ENCODE measurements at regions not wholly inside any gene's neighbourhood (a gene's known extent, or its start where the extent isn't known, plus 50 kb on each side); places are given as distances from the start of the nearest gene placed in this dataset.

GRCh38 chr2:129117434-129117833 is 798.8 kb upstream of the HS6ST1 start:
- no peaks in the 10 kb centered on the region for H3K79me2 ChIP-seq (ENCODE audit: low read length)
- H3K4me2 ChIP-seq (ENCODE audit: low read length) = no peak overlapping the region
- ChIA-PET POLR2A (ENCODE audit: unreplicated experiment) (no interaction called here), CTCF (no interaction called here)
- H4K20me1 ChIP-seq (ENCODE audit: low read length) = no peaks in the 10 kb centered on the region
- intact Hi-C loops (cut with micrococcal nuclease) = no loop called here
- TF ChIP-seq EZH2phosphoT487 (IDR thresholded peaks at IDR 0.05; ENCODE audit: borderline replicate concordance, low read length) (no peak), EZH2 (IDR thresholded peaks at IDR 0.05; ENCODE audit: low read length, unreplicated experiment) (no peak)
- TF ChIP-seq, protein P1, sequence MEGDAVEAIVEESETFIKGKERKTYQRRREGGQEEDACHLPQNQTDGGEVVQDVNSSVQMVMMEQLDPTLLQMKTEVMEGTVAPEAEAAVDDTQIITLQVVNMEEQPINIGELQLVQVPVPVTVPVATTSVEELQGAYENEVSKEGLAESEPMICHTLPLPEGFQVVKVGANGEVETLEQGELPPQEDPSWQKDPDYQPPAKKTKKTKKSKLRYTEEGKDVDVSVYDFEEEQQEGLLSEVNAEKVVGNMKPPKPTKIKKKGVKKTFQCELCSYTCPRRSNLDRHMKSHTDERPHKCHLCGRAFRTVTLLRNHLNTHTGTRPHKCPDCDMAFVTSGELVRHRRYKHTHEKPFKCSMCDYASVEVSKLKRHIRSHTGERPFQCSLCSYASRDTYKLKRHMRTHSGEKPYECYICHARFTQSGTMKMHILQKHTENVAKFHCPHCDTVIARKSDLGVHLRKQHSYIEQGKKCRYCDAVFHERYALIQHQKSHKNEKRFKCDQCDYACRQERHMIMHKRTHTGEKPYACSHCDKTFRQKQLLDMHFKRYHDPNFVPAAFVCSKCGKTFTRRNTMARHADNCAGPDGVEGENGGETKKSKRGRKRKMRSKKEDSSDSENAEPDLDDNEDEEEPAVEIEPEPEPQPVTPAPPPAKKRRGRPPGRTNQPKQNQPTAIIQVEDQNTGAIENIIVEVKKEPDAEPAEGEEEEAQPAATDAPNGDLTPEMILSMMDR (conservative IDR thresholded peaks at IDR 0.05; ENCODE audit: low read depth, low read length) = no peak
- no peaks in the 10 kb centered on the region for H3K36me3 ChIP-seq (ENCODE audit: low read depth, low read length)
- H3K9me3 ChIP-seq (ENCODE audit: low read length) = no peaks in the 10 kb centered on the region
- peaks cover 5% of the 10 kb centered on the region for H3K27me3 ChIP-seq (ENCODE audit: low read length)
- no peak for DNase-seq
- no peak overlapping the region for H3K9ac ChIP-seq (ENCODE audit: low read length)
- no peak overlapping the region for H2AFZ ChIP-seq (ENCODE audit: low read length)
- no peak for ATAC-seq
- no peaks in the 10 kb centered on the region for H3K4me1 ChIP-seq (ENCODE audit: insufficient read depth, low read length)
- H3K4me3 ChIP-seq (ENCODE audit: low read length) = no peak overlapping the region
- no peaks in the 10 kb centered on the region for H3K9me2 ChIP-seq (replicated peaks; ENCODE audit: low read length)
- BruUV-seq (replicated peaks) = no TSS peak
- H3F3A ChIP-seq (ENCODE audit: low read length, unreplicated experiment) = no peaks in the 10 kb centered on the region
- no peak overlapping the region for H3K27ac ChIP-seq (ENCODE audit: low read length)

- Histone ChIP-seq H3K27me3 (ENCODE audit: low read length) (peaks cover 5% of the 10 kb centered on the region), H4K20me1 (ENCODE audit: low read length) (no peaks in the 10 kb centered on the region), H3K4me2 (ENCODE audit: low read length) (no peak overlapping the region), H3K27ac (ENCODE audit: low read length) (no peak overlapping the region), H3K4me3 (ENCODE audit: low read length) (no peak overlapping the region), H3K79me2 (ENCODE audit: low read length) (no peaks in the 10 kb centered on the region), H3F3A (ENCODE audit: low read length, unreplicated experiment) (no peaks in the 10 kb centered on the region), H3K9ac (ENCODE audit: low read length) (no peak overlapping the region), H3K9me2 (replicated peaks; ENCODE audit: low read length) (no peaks in the 10 kb centered on the region), H3K9me3 (ENCODE audit: low read length) (no peaks in the 10 kb centered on the region), H3K36me3 (ENCODE audit: low read depth, low read length) (no peaks in the 10 kb centered on the region), H3K4me1 (ENCODE audit: insufficient read depth, low read length) (no peaks in the 10 kb centered on the region), H2AFZ (ENCODE audit: low read length) (no peak overlapping the region)
- DNase-seq (no peak), ATAC-seq (no peak)
- ChIA-PET CTCF (no interaction called here), POLR2A (ENCODE audit: unreplicated experiment) (no interaction called here)
- no TSS peak for BruUV-seq (replicated peaks)
- intact Hi-C loops (cut with micrococcal nuclease) = no loop called here
- TF ChIP-seq, protein P1 (conservative IDR thresholded peaks at IDR 0.05; ENCODE audit: low read depth, low read length) = no peak
- TF ChIP-seq EZH2phosphoT487 (IDR thresholded peaks at IDR 0.05; ENCODE audit: borderline replicate concordance, low read length) = no peak
Measured at GRCh38 chr2:129118296-129118695, 799.6 kb upstream of the HS6ST1 start.

- H3K4me2 ChIP-seq (ENCODE audit: low read length) = no peak overlapping the region
- BruUV-seq (replicated peaks) = no TSS peak
- H3K79me2 ChIP-seq (ENCODE audit: low read length) = no peaks in the 10 kb centered on the region
- H3K9me2 ChIP-seq (replicated peaks; ENCODE audit: low read length) = no peaks in the 10 kb centered on the region
- H3K27me3 ChIP-seq (ENCODE audit: low read length) = no peaks in the 10 kb centered on the region
- POLR2A ChIA-PET (ENCODE audit: unreplicated experiment) = no interaction called here
- H3K4me1 ChIP-seq (ENCODE audit: insufficient read depth, low read length) = no peaks in the 10 kb centered on the region
- no peaks in the 10 kb centered on the region for H4K20me1 ChIP-seq (ENCODE audit: low read length)
- no peak overlapping the region for H3K4me3 ChIP-seq (ENCODE audit: low read length)
- ATAC-seq (no peak), DNase-seq (no peak)
- intact Hi-C loops (cut with micrococcal nuclease) = no loop called here
- TF ChIP-seq EZH2 (IDR thresholded peaks at IDR 0.05; ENCODE audit: low read length, unreplicated experiment) (no peak), EZH2phosphoT487 (IDR thresholded peaks at IDR 0.05; ENCODE audit: borderline replicate concordance, low read length) (no peak)
- TF ChIP-seq, protein P1 (conservative IDR thresholded peaks at IDR 0.05; ENCODE audit: low read depth, low read length) = no peak
- H3K36me3 ChIP-seq (ENCODE audit: low read depth, low read length) = no peaks in the 10 kb centered on the region
- H3F3A ChIP-seq (ENCODE audit: low read length, unreplicated experiment) = no peaks in the 10 kb centered on the region
- 0 out of 2 replicates have a peak, but pooled peaks cover 3% of the 10 kb centered on the region for H3K9me3 ChIP-seq (ENCODE audit: low read length)
- H3K9ac ChIP-seq (ENCODE audit: low read length) = no peak overlapping the region
- no peak overlapping the region for H3K27ac ChIP-seq (ENCODE audit: low read length)
- no peak overlapping the region for H2AFZ ChIP-seq (ENCODE audit: low read length)
- CTCF ChIA-PET = no interaction called here
Measured at GRCh38 chr2:129129087-129129486, 810.4 kb upstream of the HS6ST1 start.
